HG02852 (cell line): ENCODE measurements at regions not wholly inside any gene's neighbourhood (a gene's known extent, or its start where the extent isn't known, plus 50 kb on each side); places are given as distances from the start of the nearest gene placed in this dataset.

Experiments used
- ATAC-seq: cut with Tn5 transposase; IDR thresholded peaks from one replicate; pipeline ENCODE4 v1.9.1; 2021; ENCODE audit warnings: mild to moderate bottlenecking, moderate library complexity; ENCODE audit not compliant: unreplicated experiment

DNA sequence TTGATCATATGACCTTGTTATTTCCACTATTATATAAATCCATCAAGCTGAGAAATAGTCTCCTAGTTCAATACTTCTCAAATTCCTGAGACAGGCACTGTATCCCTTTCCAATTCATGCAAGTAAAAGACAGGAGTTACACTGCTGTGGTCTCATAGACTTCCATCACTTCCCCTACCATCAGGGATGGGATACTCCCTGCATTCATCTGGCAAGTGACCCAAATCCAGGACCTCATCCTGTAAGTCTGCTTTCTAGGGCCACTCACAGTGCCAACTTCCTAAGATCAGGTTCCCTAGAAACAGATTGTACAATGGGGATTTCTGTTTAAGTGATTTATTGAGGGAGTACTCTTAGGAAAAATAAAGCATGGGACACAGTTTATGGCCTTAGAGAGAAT is 424.0 kb upstream of the CDH7 start:
- no peak for ATAC-seq

DNA sequence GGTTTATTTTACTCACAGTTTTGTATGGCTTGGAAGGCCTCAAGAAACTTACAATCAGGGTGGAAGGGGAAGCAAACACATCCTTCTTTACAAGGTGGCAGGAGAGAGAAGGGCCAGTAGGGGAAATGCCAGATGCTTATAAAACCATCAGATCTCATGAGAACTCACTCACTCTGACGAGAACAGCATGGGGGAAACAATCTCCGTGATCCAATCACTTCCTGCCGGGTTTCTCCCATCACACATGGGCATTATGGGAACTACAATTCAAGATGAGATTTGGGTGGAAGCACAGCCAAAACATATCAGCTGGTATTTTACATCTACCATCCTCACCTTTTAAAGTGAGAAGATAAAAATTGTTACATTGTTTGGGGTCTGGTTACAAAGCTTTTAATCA is 427.9 kb upstream of the CDH7 start:
- no peak for ATAC-seq

DNA sequence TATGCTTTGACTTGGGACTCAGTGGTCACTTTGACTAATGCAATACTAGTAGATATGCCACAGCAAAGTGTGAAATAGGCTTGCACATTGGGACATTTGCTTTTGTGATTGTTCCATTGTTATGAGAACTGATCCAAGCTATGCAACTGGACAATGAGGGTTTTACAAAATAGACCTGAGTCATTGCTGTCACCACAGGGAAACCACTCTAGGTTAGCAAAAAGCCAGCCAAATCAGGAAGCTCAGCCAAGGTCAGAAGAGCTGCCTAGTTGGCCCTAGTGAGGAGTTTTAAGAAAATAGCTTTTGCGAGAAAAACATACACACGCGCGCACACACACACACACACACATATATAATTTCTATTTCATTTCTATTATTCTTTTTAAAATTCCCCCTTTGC is 452.4 kb upstream of the CDH7 start:
- no peak for ATAC-seq

DNA sequence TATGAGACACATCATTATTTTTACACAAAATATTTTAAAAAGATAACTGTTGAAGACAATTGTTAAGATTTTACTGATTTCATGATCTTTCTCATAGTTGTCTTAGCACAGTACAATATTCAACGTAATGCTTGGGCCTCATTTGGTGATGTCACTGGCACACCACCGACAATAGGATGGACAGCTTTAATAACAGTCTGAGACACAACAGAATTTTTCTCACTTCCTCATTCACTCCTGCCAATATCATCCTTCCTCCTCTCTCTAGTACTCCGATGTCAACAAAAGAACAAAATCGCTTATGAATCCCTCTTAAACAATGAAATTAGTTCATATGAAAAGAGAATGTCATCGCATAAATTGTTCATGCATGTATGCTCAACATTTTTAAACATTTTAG is 461.9 kb upstream of the CDH7 start:
- no peak for ATAC-seq

DNA sequence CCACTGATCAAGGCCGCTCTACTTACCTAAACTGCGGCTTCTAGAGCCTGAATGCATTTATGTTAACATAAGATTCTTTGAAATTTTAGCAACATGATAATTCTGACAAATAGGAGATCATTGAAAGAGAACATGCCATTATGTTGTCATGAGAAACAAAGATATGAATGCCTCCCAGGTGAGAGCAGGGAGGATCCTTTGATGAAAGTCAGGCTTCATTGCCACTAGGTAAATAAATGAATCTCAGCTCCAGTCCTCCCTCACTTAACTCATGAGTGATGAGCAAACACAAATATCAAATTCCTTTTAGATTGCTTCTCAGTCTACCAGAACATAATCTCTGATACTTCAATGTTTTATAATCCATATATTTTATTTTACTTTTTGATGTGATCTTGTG is 463.2 kb upstream of the CDH7 start:
- no peak for ATAC-seq

DNA sequence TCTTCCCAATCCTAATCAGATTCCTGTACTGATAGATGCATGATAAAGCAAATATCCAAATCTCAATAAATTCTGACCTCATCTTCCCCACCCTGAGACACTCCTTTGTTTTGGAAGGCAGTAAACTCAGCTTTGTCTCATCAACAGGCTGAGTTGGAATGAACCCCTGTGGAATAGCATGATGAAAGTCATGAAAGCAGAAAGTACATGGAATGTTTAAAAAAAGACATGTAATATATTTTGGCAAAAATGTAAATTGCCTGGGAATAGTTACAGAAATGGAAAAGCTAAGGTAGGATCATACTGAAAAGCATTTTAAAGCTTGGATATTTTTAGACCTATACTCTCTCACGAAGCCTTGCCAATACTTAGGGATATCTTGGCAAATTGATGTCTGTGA is 468.7 kb upstream of the CDH7 start:
- no peak for ATAC-seq

GRCh38 chr18:65279668-65280305 is 471.0 kb upstream of the CDH7 start:
- ATAC-seq: no peak

- ATAC-seq: no peak
Measured at GRCh38 chr18:65278939-65279667, 471.7 kb upstream of the CDH7 start.

DNA sequence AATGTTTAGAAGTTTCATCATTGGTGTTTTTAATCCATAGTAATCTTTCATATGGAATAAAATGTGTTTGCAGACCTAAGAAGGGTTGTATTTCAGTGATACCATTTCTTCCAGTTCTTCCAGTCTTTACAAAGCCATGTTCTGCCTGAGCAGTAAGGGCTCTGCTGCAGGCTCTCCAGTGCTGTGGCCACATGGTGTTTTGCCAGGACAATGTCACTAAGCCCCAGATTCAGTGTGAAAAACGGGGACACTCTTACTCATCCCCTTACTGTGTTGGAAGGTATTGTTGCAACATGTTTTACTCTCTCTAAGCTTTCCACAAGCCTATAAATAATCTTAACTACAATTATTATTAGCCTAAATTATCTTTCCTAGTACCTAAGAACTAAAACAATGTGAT is 481.4 kb upstream of the CDH7 start:
- ATAC-seq: no peak

GRCh38 chr18:65265761-65266160 is 485.1 kb upstream of the CDH7 start:
- no peak for ATAC-seq

DNA sequence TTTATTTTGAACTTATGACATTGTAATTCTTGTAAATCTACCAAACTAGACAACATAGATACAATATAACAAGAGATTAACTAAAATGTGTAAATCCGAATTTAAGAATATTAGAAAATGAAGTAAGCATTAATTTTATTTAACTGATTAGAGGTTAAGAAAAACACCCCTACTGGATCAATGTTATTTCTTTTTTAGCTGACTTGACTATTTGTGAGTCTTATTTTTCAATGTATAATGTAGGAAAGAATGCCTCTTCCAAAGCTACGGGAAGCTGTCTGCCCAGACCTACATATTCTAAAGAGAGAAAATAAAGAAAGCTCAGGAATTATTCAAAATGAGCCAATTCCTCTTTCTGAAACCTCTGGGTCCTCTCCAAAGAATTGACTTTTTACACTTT is 490.8 kb upstream of the CDH7 start:
- no peak for ATAC-seq

DNA sequence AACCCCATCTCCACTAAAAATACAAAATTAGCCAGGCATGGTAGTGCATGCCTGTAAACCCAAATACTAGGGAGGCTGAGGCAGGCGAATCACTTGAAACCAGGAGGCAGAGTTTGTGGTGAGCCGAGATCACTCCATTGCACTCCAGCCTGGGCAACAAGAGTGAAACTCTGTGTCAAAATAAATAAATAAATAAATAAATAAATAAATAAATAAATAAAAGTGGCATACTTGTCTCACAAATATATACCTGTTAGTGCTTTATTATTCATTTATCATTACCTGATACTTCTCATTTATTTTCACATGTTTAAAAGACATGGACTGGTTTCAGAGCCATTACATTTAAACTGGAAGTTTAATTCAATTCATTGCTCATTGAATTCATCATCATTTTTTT is 491.4 kb upstream of the CDH7 start:
- ATAC-seq: no peak

- ATAC-seq: no peak
Measured at GRCh38 chr18:65257149-65257548, 493.7 kb upstream of the CDH7 start.

DNA sequence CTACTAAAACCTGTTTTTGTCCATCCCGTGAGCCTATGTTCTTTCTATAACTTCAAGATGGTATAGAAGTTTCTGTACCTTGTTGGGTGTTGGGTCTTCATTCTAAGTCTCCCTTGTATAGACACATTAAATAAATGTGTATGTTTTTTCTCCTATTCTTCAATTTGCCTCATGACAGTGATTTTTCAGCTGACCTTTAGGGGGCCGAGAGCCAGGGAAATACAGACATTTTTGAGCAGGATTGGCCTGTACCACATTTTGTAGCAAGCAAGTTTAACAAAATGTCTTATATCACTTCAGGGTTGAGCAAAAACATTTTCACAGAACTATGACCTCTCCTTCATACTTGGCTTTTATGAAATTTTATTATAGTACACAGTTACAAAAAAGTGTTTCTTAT is 495.4 kb upstream of the CDH7 start:
- no peak for ATAC-seq

- ATAC-seq: no peak
Measured at GRCh38 chr18:65239787-65240186, 511.0 kb upstream of the CDH7 start.

DNA sequence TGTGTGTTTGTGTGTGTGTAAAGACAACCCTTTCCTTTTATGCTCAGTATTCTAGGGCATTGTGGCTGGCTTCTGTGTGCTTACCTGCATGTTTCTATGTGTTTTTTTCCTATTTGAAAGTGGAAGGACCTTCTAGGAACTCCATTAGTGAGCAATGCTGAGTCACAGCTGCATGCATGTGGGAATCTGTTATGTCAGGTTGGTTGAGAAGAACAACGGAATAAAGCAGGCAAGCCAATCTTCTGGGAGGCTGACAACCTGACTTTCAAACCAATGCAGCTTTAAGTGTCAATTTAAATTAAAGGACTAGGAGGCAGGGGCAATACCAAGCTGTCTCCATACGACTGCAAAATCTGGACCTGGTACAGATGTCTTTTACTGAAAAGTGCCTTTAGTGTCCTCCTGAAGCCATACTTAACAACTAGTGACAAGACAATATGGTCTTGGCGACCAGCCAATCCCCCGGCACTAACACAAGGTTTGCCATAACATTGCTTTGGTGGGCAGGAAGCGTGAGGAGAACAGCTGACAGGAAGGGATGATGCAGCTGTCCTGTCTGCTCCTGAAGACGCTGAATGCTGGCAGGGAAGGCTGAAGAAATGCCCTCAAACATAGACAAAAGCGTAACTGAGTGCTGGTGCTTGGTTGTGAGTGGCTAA is 514.7 kb upstream of the CDH7 start:
- ATAC-seq: no peak

DNA sequence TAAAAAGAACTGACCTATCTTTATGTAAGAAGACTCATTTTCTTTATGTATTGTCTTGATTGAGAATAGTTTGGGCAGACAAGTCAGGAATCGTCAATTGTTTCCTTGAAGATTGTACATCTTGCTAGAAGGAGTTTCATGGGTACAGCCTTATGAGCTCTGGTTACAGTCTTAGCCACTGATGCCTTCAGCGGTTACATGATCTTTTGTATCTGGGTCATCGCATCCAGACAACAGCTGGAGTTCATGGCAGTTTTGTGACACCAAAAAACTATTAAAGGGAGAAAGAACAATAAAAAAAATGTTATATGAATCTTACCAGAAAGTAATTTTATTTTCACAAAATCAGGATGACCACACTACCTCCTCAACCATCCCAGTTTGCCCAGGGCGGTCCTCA is 520.5 kb upstream of the CDH7 start:
- no peak for ATAC-seq

GRCh38 chr18:65227970-65228369 is 522.8 kb upstream of the CDH7 start:
- no peak for ATAC-seq

DNA sequence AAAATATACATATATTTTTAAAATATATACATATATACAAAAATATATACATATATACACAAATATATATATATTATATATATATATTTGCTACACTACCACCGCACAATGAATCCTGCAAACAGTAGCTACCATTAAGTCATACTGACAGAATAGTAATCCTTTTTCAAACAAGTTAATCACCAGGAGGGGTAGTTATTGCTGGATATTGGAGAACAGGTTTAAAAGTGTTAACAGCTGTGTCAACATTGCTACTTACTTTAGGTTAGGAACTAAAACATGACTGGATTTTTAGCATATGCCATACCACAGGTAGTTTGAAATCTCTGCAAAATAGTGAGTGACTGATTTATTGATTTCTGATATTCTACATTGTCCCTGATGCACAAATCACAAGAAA is 529.1 kb upstream of the CDH7 start:
- ATAC-seq: no peak

- ATAC-seq: no peak
Measured at GRCh38 chr18:65221115-65221514, 529.7 kb upstream of the CDH7 start.

GRCh38 chr18:65215865-65216466 is 534.8 kb upstream of the CDH7 start:
- no peak for ATAC-seq

DNA sequence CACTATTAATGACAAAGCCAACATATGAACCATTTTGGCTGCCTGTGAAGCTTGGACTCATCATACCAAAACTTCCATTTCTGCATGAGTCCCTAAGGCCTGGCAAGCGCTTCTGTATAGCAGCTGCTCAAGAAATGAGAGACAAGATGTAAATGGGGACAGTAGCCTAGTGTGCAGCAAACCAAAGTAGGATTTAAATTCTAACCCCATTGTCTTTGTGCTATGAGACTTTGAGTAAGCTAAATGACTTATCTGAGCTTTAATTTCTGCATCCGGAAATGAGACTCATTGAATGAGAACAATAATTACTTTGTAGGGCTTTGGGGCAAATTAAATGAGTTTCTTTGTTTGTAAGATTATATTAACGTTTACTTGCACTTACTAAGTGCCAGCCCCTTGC is 536.4 kb upstream of the CDH7 start:
- ATAC-seq: no peak
